Aorta (tissue), 5 donors: ENCODE measurements at regions not wholly inside any gene's neighbourhood (a gene's known extent, or its start where the extent isn't known, plus 50 kb on each side); places are given as distances from the start of the nearest gene placed in this dataset.
"Not testable (repeated sequence)": the region's sequence is repeated elsewhere in the genome, so short reads cannot be mapped to it uniquely, and the experiment has no call there.

Experiments used
- ATAC-seq: fragments of 200-7000 bp; cut with Tn5 transposase; one replicate; pipeline ENCODE4 v1.9.1; 2022; ENCODE audit warnings: moderate library complexity; ENCODE audit not compliant: low FRiP score
- DNase-seq, 2 donors: peaks; one replicate each; pipeline ENCODE4 v3.0.0-alpha.2; 2020
- H3K27ac ChIP-seq, 2 donors: one replicate each; pipeline ENCODE4 v1.5.1; 2013; ENCODE audit warnings: low read length in 2 of 2, mild to moderate bottlenecking in 2 of 2, moderate library complexity in 2 of 2, control low read depth in 1 of 2, inconsistent platforms in 1 of 2, low read depth in 1 of 2
- H3K27me3 ChIP-seq, 2 donors: one replicate each; pipeline ENCODE4 v1.6.1; 2013; ENCODE audit warnings: control low read depth in 1 of 2, low read length in 1 of 2, mild to moderate bottlenecking in 1 of 2, moderate library complexity in 1 of 2; ENCODE audit not compliant: insufficient read depth in 2 of 2, control insufficient read depth in 1 of 2
- H3K36me3 ChIP-seq, 2 donors: one replicate each; pipeline ENCODE4 v1.6.1; 2013; ENCODE audit warnings: control low read depth in 1 of 2, low read length in 1 of 2, mild to moderate bottlenecking in 1 of 2; ENCODE audit not compliant: insufficient read depth in 2 of 2, control insufficient read depth in 1 of 2
- H3K4me1 ChIP-seq, 2 donors: one replicate each; pipeline ENCODE4 v1.6.1; 2013; ENCODE audit warnings: low read length in 2 of 2, control low read depth in 1 of 2, mild to moderate bottlenecking in 1 of 2, moderate library complexity in 1 of 2; ENCODE audit not compliant: insufficient read depth in 2 of 2, control insufficient read depth in 1 of 2
- H3K4me3 ChIP-seq, 2 donors: one replicate each; pipeline ENCODE4 v1.5.1; 2013; ENCODE audit warnings: low read length in 2 of 2, control low read depth in 1 of 2, mild to moderate bottlenecking in 1 of 2
- H3K9me3 ChIP-seq: one replicate; pipeline ENCODE4 v1.6.1; 2013; ENCODE audit warnings: mild to moderate bottlenecking, low read length; ENCODE audit not compliant: control insufficient read depth
- WGBS, 2 donors: extraction: QIAGEN DNeasy Blood & Tissue Kit; methylation state at CpG; one replicate each; pipeline ENCODE4 v1.1.7; 2013; 5-methylcytosine and 5-hydroxymethylcytosine counted together
- intact Hi-C, 2 donors: fragments of 100-400 bp; cut with DNase I; formaldehyde crosslinking; loops; one replicate each; pipeline versions ENCODE4 v1.14.2 to v1.15.0; 2022
- donor health status: healthy with polysubstance abuse.
- donor health status: Bipolar disorder and iron deficiency.
- donor health status: DM: no; HTN: no; CAD: no.
- donor health status: DM: no; HTN: no; CAD: no.
- donor health status: DM: yes; HTN: yes; CAD: no.

DNA sequence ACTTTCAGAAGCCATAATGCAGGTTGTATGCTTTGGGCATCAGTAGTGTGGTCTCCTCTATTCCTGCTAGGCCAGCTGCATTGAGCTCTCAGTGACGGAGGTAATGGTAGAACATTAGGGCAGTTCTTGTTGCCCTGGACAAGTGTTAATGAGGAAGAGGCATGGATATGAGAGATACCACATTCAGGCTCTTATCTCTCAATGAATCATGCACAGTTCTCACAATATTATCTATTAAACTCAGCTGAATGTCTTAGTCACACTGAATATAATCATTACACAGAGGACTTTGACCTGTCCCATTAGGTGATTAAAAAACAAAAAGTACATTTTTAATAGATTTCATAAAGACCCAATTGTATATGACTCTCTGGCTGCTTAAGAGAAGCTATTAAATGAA lies 76.6 kb upstream of the SSBP2 start:
- intact Hi-C loops, result no loop called here
- no peak overlapping the region for H3K27ac ChIP-seq
- no peak overlapping the region for H3K4me3 ChIP-seq
- DNase-seq, result no peak
- H3K27me3 ChIP-seq, result no peaks in the 10 kb centered on the region
- H3K9me3 ChIP-seq, result no peaks in the 10 kb centered on the region
- no peaks in the 10 kb centered on the region for H3K4me1 ChIP-seq
- 96 to 100% methylated on average over 1 of the region's 1 CpG for WGBS, 2 donors
- ATAC-seq, result no peak
- H3K36me3 ChIP-seq, result no peaks in the 10 kb centered on the region

DNA sequence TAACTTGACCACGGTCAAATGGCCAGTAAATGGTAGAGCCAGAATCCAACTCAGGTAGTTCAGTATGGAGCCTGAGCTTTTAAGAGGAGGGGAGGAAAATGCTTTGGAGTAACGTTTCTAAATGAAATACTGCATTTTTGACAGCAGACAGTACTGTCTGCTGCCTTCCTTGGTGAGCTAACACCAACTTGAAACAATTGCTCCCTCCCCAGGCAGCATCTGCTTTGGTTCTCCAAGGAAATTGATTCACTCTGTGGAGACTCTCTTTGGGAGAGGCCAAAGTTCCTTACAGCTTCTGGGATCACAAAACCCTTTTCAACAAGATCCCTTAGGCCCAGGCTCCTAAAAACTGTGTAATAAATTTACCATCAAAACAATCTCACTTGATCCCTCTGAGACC lies 75.2 kb upstream of the SSBP2 start:
- no peaks in the 10 kb centered on the region for H3K4me1 ChIP-seq
- no peaks in the 10 kb centered on the region for H3K9me3 ChIP-seq
- WGBS, 2 donors, result 48 to 57% methylated on average over 2 of the region's 2 CpGs
- DNase-seq (no peak), ATAC-seq (no peak)
- no peaks in the 10 kb centered on the region for H3K36me3 ChIP-seq
- H3K4me3 ChIP-seq, result no peak overlapping the region
- intact Hi-C loops, result no loop called here
- H3K27ac ChIP-seq, result no peak overlapping the region
- H3K27me3 ChIP-seq, result no peaks in the 10 kb centered on the region

DNA sequence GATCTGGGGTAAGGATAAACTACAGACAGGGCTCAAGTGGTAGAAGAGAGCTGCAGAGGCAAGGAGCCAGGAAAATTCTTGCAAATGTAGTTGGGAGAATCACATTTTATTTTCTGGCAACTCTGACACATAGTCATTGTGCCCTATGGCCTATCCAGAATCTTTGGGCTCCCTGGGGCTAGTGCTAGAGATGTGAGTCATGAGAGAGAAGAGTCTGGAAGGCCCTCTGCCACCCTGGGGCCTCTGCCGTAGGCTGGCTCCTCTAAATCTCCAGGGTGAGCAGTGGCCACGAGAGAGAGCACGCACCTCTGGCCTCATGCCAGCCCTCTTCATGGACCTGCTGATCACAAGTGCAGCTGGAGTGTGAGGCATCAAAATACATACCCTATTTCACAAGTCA lies 74.3 kb upstream of the SSBP2 start:
- peak; percentile 77 for ATAC-seq
- no peak overlapping the region for H3K27ac ChIP-seq
- no peaks in the 10 kb centered on the region for H3K36me3 ChIP-seq
- DNase-seq, result peak; percentile 70 to 86
- no peaks in the 10 kb centered on the region for H3K27me3 ChIP-seq
- H3K4me1 ChIP-seq, result no peaks in the 10 kb centered on the region
- no peak overlapping the region for H3K4me3 ChIP-seq
- 14% methylated on average over 3 of the region's 3 CpGs for WGBS, 2 donors
- H3K9me3 ChIP-seq, result no peaks in the 10 kb centered on the region
- intact Hi-C loops, result no loop called here

- ATAC-seq, DNase-seq, H3K4me3 ChIP-seq, H3K36me3 ChIP-seq, intact Hi-C loops, H3K27me3 ChIP-seq, H3K4me1 ChIP-seq, H3K9me3 ChIP-seq, H3K27ac ChIP-seq: not testable (repeated sequence)
- 96 to 97% methylated on average over 24 of the region's 24 CpGs for WGBS, 2 donors
Observed at GRCh38 chr5:81823736-81824135, 72.8 kb upstream of the SSBP2 start.

DNA sequence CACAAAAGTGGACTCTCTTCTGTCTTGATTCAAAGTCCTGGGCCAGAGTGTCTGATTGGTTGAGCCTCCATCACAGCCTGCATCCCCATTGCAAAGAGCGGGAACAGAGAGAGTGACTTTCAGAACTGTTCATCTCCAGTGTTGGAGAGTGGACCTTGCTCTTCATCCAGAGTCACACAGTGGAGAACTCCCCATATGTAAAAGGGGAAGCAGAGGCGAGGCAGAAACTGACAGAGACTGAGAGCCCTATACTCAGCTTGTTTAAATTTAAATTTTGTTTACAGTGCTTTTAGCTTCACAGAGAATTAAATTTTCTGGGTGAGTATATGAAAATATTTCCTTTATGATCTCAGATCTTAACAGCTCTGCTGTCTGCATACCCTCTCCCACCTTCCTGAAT lies 70.0 kb upstream of the SSBP2 start:
- no peaks in the 10 kb centered on the region for H3K9me3 ChIP-seq
- intact Hi-C loops, result no loop called here
- H3K4me1 ChIP-seq, result no peaks in the 10 kb centered on the region
- WGBS, 2 donors, result 97 to 98% methylated on average over 2 of the region's 2 CpGs
- no peak overlapping the region for H3K4me3 ChIP-seq
- no peak for DNase-seq
- H3K27ac ChIP-seq, result no peak overlapping the region
- H3K27me3 ChIP-seq, result no peaks in the 10 kb centered on the region
- no peak for ATAC-seq
- H3K36me3 ChIP-seq, result no peaks in the 10 kb centered on the region

DNA sequence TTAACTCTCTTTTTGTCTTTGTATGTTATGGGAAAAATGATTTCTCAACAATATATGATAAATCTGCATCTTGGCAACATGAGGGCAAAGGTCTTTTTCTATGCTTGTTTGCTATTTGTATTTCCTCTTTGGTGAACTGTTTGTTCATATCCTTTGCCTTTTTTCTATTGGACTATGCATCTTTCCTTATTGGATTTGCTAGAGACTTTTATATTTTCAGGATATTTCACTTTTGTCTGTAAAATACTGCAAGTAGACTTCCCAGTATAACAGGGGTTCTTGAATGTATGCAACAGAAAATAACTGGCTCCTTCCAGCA lies 69.4 kb upstream of the SSBP2 start:
- Histone ChIP-seq H3K4me1 (no peaks in the 10 kb centered on the region), H3K36me3 (no peaks in the 10 kb centered on the region), H3K4me3 (no peak overlapping the region), H3K27ac (no peak overlapping the region), H3K27me3 (no peaks in the 10 kb centered on the region), H3K9me3 (no peaks in the 10 kb centered on the region)
- no peak for ATAC-seq
- no peak for DNase-seq
- intact Hi-C loops, result no loop called here

- ATAC-seq (no peak), DNase-seq (no peak)
- Histone ChIP-seq H3K27ac (no peak overlapping the region), H3K9me3 (no peaks in the 10 kb centered on the region), H3K27me3 (no peaks in the 10 kb centered on the region), H3K36me3 (no peaks in the 10 kb centered on the region), H3K4me1 (no peaks in the 10 kb centered on the region), H3K4me3 (no peak overlapping the region)
- WGBS, 2 donors, result 75% methylated on average over 6 of the region's 6 CpGs
- intact Hi-C loops, result no loop called here
Observed at GRCh38 chr5:81819556-81820317, 68.8 kb upstream of the SSBP2 start.

DNA sequence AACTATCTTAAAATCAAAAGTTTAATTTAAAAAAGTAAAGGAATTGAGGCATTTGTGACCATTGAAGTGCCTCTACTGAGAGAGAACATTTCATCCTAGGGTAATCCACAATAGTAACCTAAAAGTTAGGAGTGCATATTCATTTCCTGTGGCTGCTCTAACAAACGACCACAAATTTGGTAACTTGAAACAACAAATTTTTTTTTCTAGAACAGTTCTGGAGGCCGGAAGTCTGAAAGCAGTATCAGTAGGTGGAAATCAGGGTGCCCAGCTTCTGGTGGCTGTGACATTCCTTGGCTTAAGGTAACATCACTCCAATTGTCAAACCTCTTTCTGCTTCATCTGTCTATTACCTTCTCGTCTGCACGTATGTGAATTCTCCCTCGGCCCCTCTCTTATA lies 67.1 kb upstream of the SSBP2 start:
- WGBS, 2 donors, result 73 to 74% methylated on average over 5 of the region's 5 CpGs
- ATAC-seq (no peak), DNase-seq (no peak)
- Histone ChIP-seq H3K36me3 (no peaks in the 10 kb centered on the region), H3K4me1 (no peaks in the 10 kb centered on the region), H3K27ac (no peak overlapping the region), H3K9me3 (no peaks in the 10 kb centered on the region), H3K27me3 (no peaks in the 10 kb centered on the region), H3K4me3 (no peak overlapping the region)
- intact Hi-C loops, result no loop called here

DNA sequence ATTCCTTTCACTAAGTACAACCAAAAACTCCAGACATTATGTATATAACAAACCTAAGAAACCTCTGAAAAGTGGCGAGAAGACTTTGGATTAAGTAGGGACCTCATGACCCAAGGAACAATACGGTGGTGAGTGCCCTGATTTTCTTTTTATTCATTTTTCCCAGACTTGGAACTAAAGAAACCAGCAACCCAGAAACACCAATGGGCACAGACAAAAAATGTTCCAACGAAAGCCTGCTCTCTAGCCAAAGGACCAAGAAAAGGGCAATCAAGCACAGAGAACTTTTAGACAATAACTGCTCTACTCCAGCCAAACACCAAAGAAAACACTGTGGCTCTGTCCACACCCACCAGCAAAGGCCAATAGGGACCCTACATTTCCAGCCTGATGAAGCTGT lies 66.2 kb upstream of the SSBP2 start:
- Histone ChIP-seq H3K27me3 (no peaks in the 10 kb centered on the region), H3K9me3 (no peaks in the 10 kb centered on the region), H3K4me1 (no peaks in the 10 kb centered on the region), H3K4me3 (no peak overlapping the region), H3K27ac (no peak overlapping the region), H3K36me3 (no peaks in the 10 kb centered on the region)
- no peak for ATAC-seq
- 88 to 89% methylated on average over 3 of the region's 3 CpGs for WGBS, 2 donors
- no peak for DNase-seq
- intact Hi-C loops, result no loop called here
